ENCODE measurements at regions not wholly inside any gene's neighbourhood (a gene's known extent, or its start where the extent isn't known, plus 50 kb on each side); places are given as distances from the start of the nearest gene placed in this dataset.

DNA sequence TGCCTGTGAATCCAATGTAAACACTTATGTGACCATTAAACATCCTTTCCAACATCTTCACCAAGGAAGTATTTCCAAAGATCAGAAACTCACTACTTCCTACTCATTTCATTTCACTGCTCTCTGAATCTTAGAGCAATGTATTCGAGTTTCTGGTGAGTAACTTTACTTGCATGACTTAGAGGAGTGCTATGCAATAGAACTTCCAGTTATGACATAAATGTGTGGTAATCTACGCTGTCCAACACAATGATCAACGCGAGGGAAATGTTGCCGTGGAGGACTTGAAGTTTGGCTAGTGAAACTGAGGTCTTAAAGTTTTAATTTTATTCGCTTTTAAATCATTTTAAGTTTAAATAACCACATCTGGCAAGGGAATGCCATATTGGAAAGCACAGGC lies 1326.3 kb downstream of the XPNPEP1 start:
- H3K27ac ChIP-seq (ENCODE audit: insufficient read depth, low read length): no peak overlapping the region
- intact Hi-C loops (cut with micrococcal nuclease): no loop called here

More for the DNA sequence above, 1326.3 kb downstream of the XPNPEP1 start:
- H3K14ac ChIP-seq (replicated peaks; ENCODE audit: low read depth, low read length): no peak overlapping the region
- no peaks in the 10 kb centered on the region for H3K79me1 ChIP-seq (ENCODE audit: low read depth in 1 of 2, low read length in 2 of 2)
- no peak overlapping the region for H3K18ac ChIP-seq (ENCODE audit: low read depth, low read length)
- no peak overlapping the region for H2BK120ac ChIP-seq (ENCODE audit: low read depth, low read length)
- dilution Hi-C loops (cut with HindIII; ENCODE audit: low sequenced_read_pairs, unreplicated experiment): no loop called here
- WGBS, 2 experiments (ENCODE audit: extremely low coverage in 2 of 2, insufficient read length in 1 of 2): no CpG with 5 or more reads among the region's 6 CpGs
- no peaks in the 10 kb centered on the region for H3K27me3 ChIP-seq (ENCODE audit: control insufficient read depth, insufficient read depth, low read length)
- no peak overlapping the region for H2BK20ac ChIP-seq (ENCODE audit: low read depth, low read length)
- ChIA-PET CTCF (no interaction called here), POLR2A (ENCODE audit: unreplicated experiment) (no interaction called here)
- H3K9me3 ChIP-seq (ENCODE audit: control insufficient read depth, insufficient read depth, low read length): peaks cover 3% of the 10 kb centered on the region; the same call in 1 of the 2 replicates
- no peak overlapping the region for H3K4me3 ChIP-seq (ENCODE audit: insufficient read depth, low read depth, low read length)
- H4K20me1 ChIP-seq (ENCODE audit: insufficient read depth, low read length): no peaks in the 10 kb centered on the region
- no peaks in the 10 kb centered on the region for H3K36me3 ChIP-seq (ENCODE audit: control insufficient read depth, insufficient read depth, low read length)
- ATAC-seq (ENCODE audit: low read depth) (no peak), DNase-seq (no peak)
- no peak overlapping the region for H2BK5ac ChIP-seq (ENCODE audit: low read depth, low read length, poor library complexity, severe bottlenecking)
- H2AK5ac ChIP-seq (ENCODE audit: low read depth, low read length): no peak overlapping the region
- H2AFZ ChIP-seq (replicated peaks; ENCODE audit: low read length, poor library complexity): no peak overlapping the region
- H3K4me2 ChIP-seq (ENCODE audit: low read depth, low read length): no peak overlapping the region
- BruUV-seq (replicated peaks): no TSS peak
- TF ChIP-seq MAFK (IDR thresholded peaks at IDR 0.05; ENCODE audit: low read depth, low read length) (no peak), CEBPB (IDR thresholded peaks at IDR 0.05; ENCODE audit: low read depth, low read length) (no peak), FOS (IDR thresholded peaks at IDR 0.05; ENCODE audit: low read depth, low read length) (no peak), BHLHE40 (IDR thresholded peaks at IDR 0.05; ENCODE audit: low read depth, low read length) (no peak), MXI1 (IDR thresholded peaks at IDR 0.05; ENCODE audit: borderline replicate concordance, low read depth, low read length) (no peak), CHD1 (IDR thresholded peaks at IDR 0.05; ENCODE audit: low read depth, low read length) (no peak), RAD21 (IDR thresholded peaks at IDR 0.05; ENCODE audit: low read length) (no peak), POLR2A (IDR thresholded peaks at IDR 0.05; ENCODE audit: low read depth, low read length) (no peak), RFX5 (IDR thresholded peaks at IDR 0.05; ENCODE audit: low read depth, low read length) (no peak), SMC3 (IDR thresholded peaks at IDR 0.05; ENCODE audit: low read depth, low read length) (no peak), MAZ (IDR thresholded peaks at IDR 0.05; ENCODE audit: borderline replicate concordance, low read depth, low read length) (no peak), NFE2L2 (IDR thresholded peaks at IDR 0.05; ENCODE audit: low read depth, low read length) (no peak), RCOR1 (IDR thresholded peaks at IDR 0.05; ENCODE audit: insufficient replicate concordance, low read length) (no peak)
- TF ChIP-seq, protein P1, sequence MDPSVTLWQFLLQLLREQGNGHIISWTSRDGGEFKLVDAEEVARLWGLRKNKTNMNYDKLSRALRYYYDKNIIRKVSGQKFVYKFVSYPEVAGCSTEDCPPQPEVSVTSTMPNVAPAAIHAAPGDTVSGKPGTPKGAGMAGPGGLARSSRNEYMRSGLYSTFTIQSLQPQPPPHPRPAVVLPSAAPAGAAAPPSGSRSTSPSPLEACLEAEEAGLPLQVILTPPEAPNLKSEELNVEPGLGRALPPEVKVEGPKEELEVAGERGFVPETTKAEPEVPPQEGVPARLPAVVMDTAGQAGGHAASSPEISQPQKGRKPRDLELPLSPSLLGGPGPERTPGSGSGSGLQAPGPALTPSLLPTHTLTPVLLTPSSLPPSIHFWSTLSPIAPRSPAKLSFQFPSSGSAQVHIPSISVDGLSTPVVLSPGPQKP (IDR thresholded peaks at IDR 0.05; ENCODE audit: borderline replicate concordance, low read depth, low read length): no peak
- TF ChIP-seq, protein P2, sequence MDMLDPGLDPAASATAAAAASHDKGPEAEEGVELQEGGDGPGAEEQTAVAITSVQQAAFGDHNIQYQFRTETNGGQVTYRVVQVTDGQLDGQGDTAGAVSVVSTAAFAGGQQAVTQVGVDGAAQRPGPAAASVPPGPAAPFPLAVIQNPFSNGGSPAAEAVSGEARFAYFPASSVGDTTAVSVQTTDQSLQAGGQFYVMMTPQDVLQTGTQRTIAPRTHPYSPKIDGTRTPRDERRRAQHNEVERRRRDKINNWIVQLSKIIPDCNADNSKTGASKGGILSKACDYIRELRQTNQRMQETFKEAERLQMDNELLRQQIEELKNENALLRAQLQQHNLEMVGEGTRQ (IDR thresholded peaks at IDR 0.05; ENCODE audit: low read depth, low read length): no peak
- TF ChIP-seq, protein P3, sequence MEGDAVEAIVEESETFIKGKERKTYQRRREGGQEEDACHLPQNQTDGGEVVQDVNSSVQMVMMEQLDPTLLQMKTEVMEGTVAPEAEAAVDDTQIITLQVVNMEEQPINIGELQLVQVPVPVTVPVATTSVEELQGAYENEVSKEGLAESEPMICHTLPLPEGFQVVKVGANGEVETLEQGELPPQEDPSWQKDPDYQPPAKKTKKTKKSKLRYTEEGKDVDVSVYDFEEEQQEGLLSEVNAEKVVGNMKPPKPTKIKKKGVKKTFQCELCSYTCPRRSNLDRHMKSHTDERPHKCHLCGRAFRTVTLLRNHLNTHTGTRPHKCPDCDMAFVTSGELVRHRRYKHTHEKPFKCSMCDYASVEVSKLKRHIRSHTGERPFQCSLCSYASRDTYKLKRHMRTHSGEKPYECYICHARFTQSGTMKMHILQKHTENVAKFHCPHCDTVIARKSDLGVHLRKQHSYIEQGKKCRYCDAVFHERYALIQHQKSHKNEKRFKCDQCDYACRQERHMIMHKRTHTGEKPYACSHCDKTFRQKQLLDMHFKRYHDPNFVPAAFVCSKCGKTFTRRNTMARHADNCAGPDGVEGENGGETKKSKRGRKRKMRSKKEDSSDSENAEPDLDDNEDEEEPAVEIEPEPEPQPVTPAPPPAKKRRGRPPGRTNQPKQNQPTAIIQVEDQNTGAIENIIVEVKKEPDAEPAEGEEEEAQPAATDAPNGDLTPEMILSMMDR (conservative IDR thresholded peaks at IDR 0.05; ENCODE audit: low read depth, low read length): no peak
- H2BK15ac ChIP-seq (ENCODE audit: low read depth, low read length): no peak overlapping the region
- H4K5ac ChIP-seq (ENCODE audit: low read depth, low read length): no peak overlapping the region
- H4K8ac ChIP-seq (ENCODE audit: low read depth in 2 of 2, low read length in 2 of 2): no peak overlapping the region
- no peak overlapping the region for H3K56ac ChIP-seq (ENCODE audit: extremely low read depth, insufficient read depth, low read length)
- no peak overlapping the region for H3K4ac ChIP-seq (ENCODE audit: low read depth, low read length)
- no peak overlapping the region for H4K91ac ChIP-seq (ENCODE audit: insufficient read depth, low read depth, low read length)
- H3K23ac ChIP-seq (ENCODE audit: low read depth, low read length): no peak overlapping the region
- no peak overlapping the region for H3K9ac ChIP-seq (ENCODE audit: low read depth, low read length)
- no peak overlapping the region for H2AK9ac ChIP-seq (replicated peaks; ENCODE audit: low read depth, low read length, poor library complexity)
- in situ Hi-C loops (cut with MboI; ENCODE audit: low sequenced_read_pairs): no loop called here
- H3K9me1 ChIP-seq (ENCODE audit: insufficient read depth, low read length): no peaks in the 10 kb centered on the region
- H3K4me1 ChIP-seq (ENCODE audit: control insufficient read depth, insufficient read depth, low read length): no peaks in the 10 kb centered on the region

Measured in IMR-90 (cell line).